ENCODE measurements at regions not wholly inside any gene's neighbourhood (a gene's known extent, or its start where the extent isn't known, plus 50 kb on each side); places are given as distances from the start of the nearest gene placed in this dataset.

DNA sequence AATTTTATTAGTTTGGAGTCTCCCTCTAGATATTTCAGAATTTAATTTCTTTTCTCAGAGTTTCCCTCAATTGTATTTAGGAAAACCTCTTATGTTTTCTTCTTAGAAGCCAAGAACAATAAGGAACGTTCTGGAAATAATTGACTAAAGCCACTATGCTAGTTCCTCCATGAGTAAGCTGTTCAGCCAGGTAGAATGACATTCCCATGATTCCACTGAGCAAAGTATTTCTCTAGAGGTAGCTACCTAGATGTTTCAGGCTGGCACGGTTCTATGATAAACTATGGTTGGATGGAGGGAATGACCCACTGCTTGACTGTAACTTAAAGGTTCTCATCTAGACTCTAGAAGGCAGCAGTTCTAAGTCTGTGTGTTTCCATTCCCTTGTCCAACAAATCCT, 62.4 kb downstream of the CLDN17 start:
- TF ChIP-seq CTCF (IDR thresholded peaks at IDR 0.05; ENCODE audit: low read depth, low read length, missing input control) (no peak), TAF1 (conservative IDR thresholded peaks at IDR 0.05) (no peak), RAD21 (IDR thresholded peaks at IDR 0.05) (no peak), REST (IDR thresholded peaks at IDR 0.05) (no peak), YY1 (IDR thresholded peaks at IDR 0.05) (no peak), GABPA (IDR thresholded peaks at IDR 0.05 in 1 of 2, conservative IDR thresholded peaks at IDR 0.05 in 1 of 2) (no peak), JUND (IDR thresholded peaks at IDR 0.05) (no peak), EGR1 (IDR thresholded peaks at IDR 0.05; ENCODE audit: low read depth in 2 of 2) (no peak), HNF4A (conservative IDR thresholded peaks at IDR 0.05) (no peak), NR2F2 (IDR thresholded peaks at IDR 0.05) (no peak), ATF3 (IDR thresholded peaks at IDR 0.05) (no peak)
